HG03045 (cell line): ENCODE measurements at regions not wholly inside any gene's neighbourhood (a gene's known extent, or its start where the extent isn't known, plus 50 kb on each side); places are given as distances from the start of the nearest gene placed in this dataset.

Source experiments
- ATAC-seq: cut with Tn5 transposase; IDR thresholded peaks from one replicate; pipeline ENCODE4 v1.9.1; 2021; ENCODE audit warnings: mild to moderate bottlenecking, moderate library complexity; ENCODE audit not compliant: unreplicated experiment

GRCh38 chr5:87101321-87101720 lies 166.4 kb upstream of the RASA1 start:
- no peak for ATAC-seq

GRCh38 chr5:87102841-87103240 lies 164.8 kb upstream of the RASA1 start:
- ATAC-seq = no peak

GRCh38 chr5:87103616-87104287 lies 163.9 kb upstream of the RASA1 start:
- no peak for ATAC-seq

GRCh38 chr5:87105577-87105976 lies 162.1 kb upstream of the RASA1 start:
- ATAC-seq = no peak

- ATAC-seq = no peak
Measured at GRCh38 chr5:87109746-87110145, 157.9 kb upstream of the RASA1 start.

- no peak for ATAC-seq
Measured at GRCh38 chr5:87110721-87111120, 157.0 kb upstream of the RASA1 start.

GRCh38 chr5:87113861-87114260 lies 153.8 kb upstream of the RASA1 start:
- ATAC-seq = no peak

- ATAC-seq = no peak
Measured at GRCh38 chr5:87114631-87115030, 153.1 kb upstream of the RASA1 start.

GRCh38 chr5:87115839-87116364 lies 151.8 kb upstream of the RASA1 start:
- no peak for ATAC-seq

GRCh38 chr5:87116825-87117512 lies 150.7 kb upstream of the RASA1 start:
- peak; percentile 89 for ATAC-seq

- ATAC-seq = no peak
Measured at GRCh38 chr5:87119588-87119987, 148.1 kb upstream of the RASA1 start.

GRCh38 chr5:87120518-87121303 lies 147.0 kb upstream of the RASA1 start:
- no peak for ATAC-seq

- ATAC-seq = peak; percentile 76
Measured at GRCh38 chr5:87121304-87122150, 146.2 kb upstream of the RASA1 start.

GRCh38 chr5:87122151-87122977 lies 145.3 kb upstream of the RASA1 start:
- no peak for ATAC-seq

GRCh38 chr5:87125766-87126165 lies 141.9 kb upstream of the RASA1 start:
- ATAC-seq = no peak

GRCh38 chr5:87126869-87127268 lies 140.8 kb upstream of the RASA1 start:
- ATAC-seq = no peak

GRCh38 chr5:87127426-87127825 lies 140.3 kb upstream of the RASA1 start:
- no peak for ATAC-seq

GRCh38 chr5:87127956-87128687 lies 139.6 kb upstream of the RASA1 start:
- ATAC-seq = no peak

GRCh38 chr5:87129046-87129445 lies 138.6 kb upstream of the RASA1 start:
- ATAC-seq = no peak
